H1 (cell line): ENCODE measurements at regions not wholly inside any gene's neighbourhood (a gene's known extent, or its start where the extent isn't known, plus 50 kb on each side); places are given as distances from the start of the nearest gene placed in this dataset.

Experiments
- CREB1 ChIP-seq: IDR thresholded peaks from 2 replicates; pipeline ENCODE4 v1.6.1; 2012; ENCODE audit warnings: inconsistent platforms
- EZH2 ChIP-seq: fragments of 200-600 bp; sonication (generic); IDR thresholded peaks from 2 replicates; pipeline ENCODE4 v1.7.1; 2012; ENCODE audit warnings: low read depth, mild to moderate bottlenecking, moderate library complexity, low read length, inconsistent platforms; ENCODE audit not compliant: severe bottlenecking
- GABPA ChIP-seq: IDR thresholded peaks from 2 replicates; pipeline ENCODE4 v1.6.1; 2011; ENCODE audit warnings: mild to moderate bottlenecking, low read length, moderate library complexity, borderline replicate concordance; ENCODE audit not compliant: insufficient read depth
- POLR2A ChIP-seq, 2 experiments: IDR thresholded peaks; 1 replicate in 1 of 2; 2 replicates in 1 of 2; pipeline ENCODE4 v1.6.1; 2011; ENCODE audit warnings: low read depth in 2 of 2, low read length in 2 of 2, mild to moderate bottlenecking in 2 of 2; ENCODE audit errors: control extremely low read depth in 1 of 2
- POLR2AphosphoS5 ChIP-seq: IDR thresholded peaks from 2 replicates; pipeline ENCODE4 v1.6.1; 2011; ENCODE audit warnings: low read depth, low read length
- RAD21 ChIP-seq, 2 experiments: IDR thresholded peaks in 1 of 2; conservative IDR thresholded peaks in 1 of 2; 2 replicates each; pipeline ENCODE4 v1.6.1; 2011; ENCODE audit warnings: low read depth in 2 of 2, low read length in 2 of 2, improper control_type of control experiment in 1 of 2, inconsistent platforms in 1 of 2, mild to moderate bottlenecking in 1 of 2, moderate library complexity in 1 of 2
- SIX5 ChIP-seq: IDR thresholded peaks from 2 replicates; pipeline ENCODE4 v1.6.1; 2011; ENCODE audit warnings: mild to moderate bottlenecking, low read depth, low read length
- TAF1 ChIP-seq: IDR thresholded peaks from 2 replicates; pipeline ENCODE4 v1.6.1; 2011; ENCODE audit warnings: mild to moderate bottlenecking, low read depth, low read length
- TAF7 ChIP-seq: optimal IDR thresholded peaks from 2 replicates; pipeline ENCODE3; 2011; ENCODE audit warnings: low read depth, mild to moderate bottlenecking, inconsistent platforms, low read length, moderate library complexity, borderline replicate concordance
- YY1 ChIP-seq: IDR thresholded peaks from 2 replicates; pipeline ENCODE4 v1.6.1; 2011; ENCODE audit warnings: low read depth, mild to moderate bottlenecking, low read length
- TF ChIP-seq, protein P1 (sequence below), 3 experiments: IDR thresholded peaks; 1 replicate in 2 of 3; 2 replicates in 1 of 3; pipeline versions ENCODE4 v1.5.1 to v1.6.1; 2011; ENCODE audit warnings: low read length in 3 of 3, mild to moderate bottlenecking in 3 of 3, inconsistent platforms in 2 of 3, low read depth in 1 of 3, moderate library complexity in 1 of 3; ENCODE audit not compliant: insufficient read depth in 1 of 3; ENCODE audit errors: control extremely low read depth in 1 of 3

DNA sequence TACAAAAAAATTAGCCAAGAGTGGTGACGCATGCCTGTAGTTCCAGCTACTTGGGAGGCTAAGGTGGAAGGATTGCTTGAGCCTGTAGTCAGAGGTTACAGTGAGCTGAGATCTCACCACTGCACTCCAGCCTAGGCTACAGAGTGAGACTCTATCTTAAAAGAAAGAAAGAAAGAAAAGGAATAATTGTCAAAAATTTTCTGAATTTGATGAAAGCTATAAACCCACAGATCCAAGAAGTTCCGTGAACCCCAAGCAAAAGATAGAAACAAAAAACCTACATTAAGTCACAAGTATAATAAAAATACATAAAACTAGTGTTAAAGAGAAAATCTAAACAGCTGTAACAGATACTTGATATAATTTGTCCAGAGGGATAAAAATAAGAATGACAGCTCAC is 60.1 kb upstream of the KMT2C start:
- TF ChIP-seq, protein P1, sequence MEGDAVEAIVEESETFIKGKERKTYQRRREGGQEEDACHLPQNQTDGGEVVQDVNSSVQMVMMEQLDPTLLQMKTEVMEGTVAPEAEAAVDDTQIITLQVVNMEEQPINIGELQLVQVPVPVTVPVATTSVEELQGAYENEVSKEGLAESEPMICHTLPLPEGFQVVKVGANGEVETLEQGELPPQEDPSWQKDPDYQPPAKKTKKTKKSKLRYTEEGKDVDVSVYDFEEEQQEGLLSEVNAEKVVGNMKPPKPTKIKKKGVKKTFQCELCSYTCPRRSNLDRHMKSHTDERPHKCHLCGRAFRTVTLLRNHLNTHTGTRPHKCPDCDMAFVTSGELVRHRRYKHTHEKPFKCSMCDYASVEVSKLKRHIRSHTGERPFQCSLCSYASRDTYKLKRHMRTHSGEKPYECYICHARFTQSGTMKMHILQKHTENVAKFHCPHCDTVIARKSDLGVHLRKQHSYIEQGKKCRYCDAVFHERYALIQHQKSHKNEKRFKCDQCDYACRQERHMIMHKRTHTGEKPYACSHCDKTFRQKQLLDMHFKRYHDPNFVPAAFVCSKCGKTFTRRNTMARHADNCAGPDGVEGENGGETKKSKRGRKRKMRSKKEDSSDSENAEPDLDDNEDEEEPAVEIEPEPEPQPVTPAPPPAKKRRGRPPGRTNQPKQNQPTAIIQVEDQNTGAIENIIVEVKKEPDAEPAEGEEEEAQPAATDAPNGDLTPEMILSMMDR (IDR thresholded peaks at IDR 0.05; ENCODE audit: control extremely low read depth in 1 of 3, insufficient read depth in 1 of 3, low read depth in 1 of 3, low read length in 3 of 3), result no peak
- TF ChIP-seq GABPA, result no peak
- TF ChIP-seq SIX5, result no peak
- TF ChIP-seq RAD21 (IDR thresholded peaks at IDR 0.05 in 1 of 2, conservative IDR thresholded peaks at IDR 0.05 in 1 of 2; ENCODE audit: low read depth in 2 of 2, low read length in 2 of 2), result no peak
- TF ChIP-seq POLR2AphosphoS5, result no peak
- no peak for TF ChIP-seq YY1
- TF ChIP-seq POLR2A (IDR thresholded peaks at IDR 0.05; ENCODE audit: control extremely low read depth in 1 of 2, low read depth in 2 of 2, low read length in 2 of 2), result no peak
- TF ChIP-seq TAF7, result no peak
- TF ChIP-seq CREB1, result no peak
- no peak for TF ChIP-seq EZH2
- TF ChIP-seq TAF1, result no peak
